B cell (primary cell): ENCODE measurements at regions not wholly inside any gene's neighbourhood (a gene's known extent, or its start where the extent isn't known, plus 50 kb on each side); places are given as distances from the start of the nearest gene placed in this dataset.

Experiments used
- CTCF ChIP-seq: fragments of 200-600 bp; IDR thresholded peaks from one replicate; pipeline ENCODE4 v1.8.0; 2022; ENCODE audit warnings: antibody characterized with exemption, mild to moderate bottlenecking
- EZH2 ChIP-seq: IDR thresholded peaks from 2 replicates; pipeline ENCODE4 v1.6.1; 2012; ENCODE audit warnings: borderline replicate concordance, low read depth, mild to moderate bottlenecking, moderate library complexity, low read length; ENCODE audit not compliant: insufficient read depth, poor library complexity, severe bottlenecking

- TF ChIP-seq CTCF, result no peak
- no peak for TF ChIP-seq EZH2
Observed at GRCh38 chr3:144655423-144655822, 683.8 kb downstream of the DIPK2A start.
